GM19467 (cell line): ENCODE measurements at regions not wholly inside any gene's neighbourhood (a gene's known extent, or its start where the extent isn't known, plus 50 kb on each side); places are given as distances from the start of the nearest gene placed in this dataset.

ENCODE experiments used
- ATAC-seq: cut with Tn5 transposase; IDR thresholded peaks from one replicate; pipeline ENCODE4 v1.9.1; 2021; ENCODE audit warnings: mild to moderate bottlenecking, moderate library complexity; ENCODE audit not compliant: unreplicated experiment

DNA sequence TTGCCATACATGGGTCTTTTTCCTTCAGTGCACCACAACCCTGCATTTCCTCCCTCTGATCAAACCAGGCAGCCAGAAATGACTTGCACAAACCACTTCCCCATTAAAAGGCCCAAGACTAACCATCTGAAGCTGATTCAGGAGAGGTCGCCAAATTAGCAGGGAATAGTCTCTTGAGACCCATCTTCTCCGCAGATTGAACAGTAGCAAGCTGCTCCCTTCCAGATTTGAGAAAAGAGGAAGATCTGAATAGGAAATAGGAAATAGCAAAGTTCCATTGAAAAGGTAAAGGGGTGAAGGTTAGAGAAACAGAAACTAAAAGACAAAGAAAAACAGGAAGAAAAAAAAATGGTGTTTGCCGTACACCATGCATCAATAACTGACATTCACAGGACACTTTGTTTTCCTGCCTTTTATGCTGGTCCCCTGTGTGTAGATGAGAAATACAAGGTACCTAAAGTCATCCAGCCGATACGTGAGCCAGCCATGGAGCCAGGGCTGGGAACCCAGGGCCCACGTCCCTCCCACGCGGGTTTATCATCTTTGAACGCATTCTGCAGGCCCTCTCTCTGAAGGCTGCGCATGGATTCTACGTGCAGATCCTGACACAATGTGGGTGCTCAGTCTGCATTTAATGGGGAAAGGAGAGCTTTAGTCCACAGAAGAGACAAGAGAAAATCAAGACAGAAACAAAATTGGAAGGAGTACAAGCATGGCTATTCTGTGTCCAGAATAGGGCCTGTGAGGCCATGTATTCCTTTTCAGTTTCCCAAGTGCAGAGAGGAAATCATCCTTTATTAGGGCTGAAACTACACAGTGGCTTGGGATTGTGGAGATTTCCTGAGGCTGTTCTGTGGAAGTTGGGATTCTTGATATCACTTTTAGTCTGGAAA lies 268.4 kb upstream of the NPVF start:
- no peak for ATAC-seq

DNA sequence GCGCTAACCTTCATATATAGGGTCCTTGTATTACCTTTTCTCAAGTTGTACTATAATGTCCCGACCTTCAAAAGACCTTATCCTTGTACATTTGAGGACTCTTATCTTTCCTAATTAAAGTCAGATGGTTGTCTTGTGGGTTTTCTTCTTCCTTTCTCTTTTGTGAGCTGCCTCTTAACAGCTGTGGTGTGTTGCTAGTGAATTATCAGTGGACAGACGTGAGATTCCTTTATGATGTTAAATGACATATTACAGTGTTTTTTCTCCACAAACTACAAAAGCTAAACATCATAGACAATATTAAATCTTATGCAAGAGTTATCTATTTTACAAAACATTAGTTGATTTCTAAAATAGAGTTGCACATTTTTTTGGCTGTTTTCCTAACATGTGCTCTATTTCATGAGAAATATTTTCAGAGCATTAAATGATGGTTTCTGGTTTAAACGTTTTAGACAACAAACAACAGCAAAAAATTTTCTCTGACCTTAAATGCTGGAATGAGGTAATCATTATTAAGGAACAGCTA lies 272.2 kb upstream of the NPVF start:
- no peak for ATAC-seq

DNA sequence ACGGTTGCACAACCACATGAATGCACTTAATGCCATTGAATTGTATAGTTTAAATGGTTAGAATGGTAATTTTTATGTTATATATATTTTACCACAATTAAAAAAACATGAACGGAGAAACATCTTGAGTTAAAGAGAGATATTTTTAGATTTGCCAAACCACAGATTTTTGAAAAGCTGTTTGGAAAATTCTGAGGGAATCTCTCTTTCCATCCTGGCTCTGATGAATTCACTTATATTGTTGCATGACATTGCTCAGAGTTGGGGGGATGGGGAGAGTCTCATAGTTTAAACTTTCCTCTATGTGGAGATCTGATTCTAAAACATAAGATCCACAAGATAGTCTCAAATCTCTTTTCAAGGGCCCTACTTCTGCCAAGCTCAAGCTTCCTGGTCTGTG lies 275.0 kb upstream of the NPVF start:
- no peak for ATAC-seq

DNA sequence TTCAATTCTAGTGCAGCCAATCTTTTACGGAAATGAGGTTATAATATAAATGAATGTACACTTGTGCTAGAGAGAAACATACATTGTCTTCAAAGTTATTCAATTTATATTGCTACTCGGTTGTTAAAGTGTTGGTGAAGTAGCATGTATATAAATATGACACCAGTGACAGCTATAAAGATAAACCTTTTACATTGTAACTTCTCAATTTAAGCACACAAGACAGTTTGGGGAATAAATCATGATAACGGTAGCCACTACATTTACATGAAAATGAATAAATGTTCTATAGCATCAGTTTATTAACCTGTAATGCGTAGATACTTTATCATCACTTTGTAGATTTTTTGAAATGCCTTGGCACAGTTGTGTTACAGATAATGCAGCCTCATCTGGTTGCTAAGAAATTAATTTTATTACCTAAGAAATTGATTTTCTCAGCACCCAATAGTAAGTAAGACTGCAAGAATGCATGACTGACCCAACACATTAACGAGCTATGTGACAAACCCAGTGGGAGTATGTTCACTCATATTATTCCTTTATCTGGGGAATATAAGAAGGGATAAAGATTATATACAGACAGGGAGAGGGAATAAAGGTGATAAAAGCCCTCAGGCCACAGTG lies 283.9 kb upstream of the NPVF start:
- ATAC-seq: no peak

DNA sequence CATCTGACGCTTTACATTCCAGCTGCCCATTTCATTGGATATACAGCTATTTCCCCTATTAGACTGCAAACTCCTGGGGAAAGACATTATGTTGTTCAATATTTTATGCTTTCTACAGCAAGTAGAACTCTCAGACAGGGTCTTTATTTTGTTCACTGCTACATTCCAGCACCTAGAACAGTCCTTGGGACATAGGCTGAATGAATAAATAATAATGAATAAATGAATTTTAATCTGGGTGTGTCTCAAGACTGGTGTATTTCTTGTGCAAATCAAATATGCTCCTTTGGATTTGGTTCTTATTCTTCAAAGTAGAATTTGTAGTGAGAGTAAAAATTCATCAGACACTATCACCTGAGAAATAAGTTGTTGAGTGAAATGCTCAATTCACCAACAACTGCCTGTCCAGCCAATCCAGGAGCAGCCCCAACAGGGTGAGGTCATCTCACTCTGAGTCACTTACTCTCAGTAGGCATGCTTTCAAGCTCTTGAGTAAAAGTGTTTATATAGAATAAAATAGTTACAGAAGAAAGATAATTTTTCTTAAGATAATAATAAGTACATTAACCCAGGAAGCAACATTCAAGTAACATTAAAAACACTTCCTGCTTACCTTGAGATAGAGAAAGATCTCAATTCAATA lies 287.5 kb upstream of the NPVF start:
- ATAC-seq: no peak

DNA sequence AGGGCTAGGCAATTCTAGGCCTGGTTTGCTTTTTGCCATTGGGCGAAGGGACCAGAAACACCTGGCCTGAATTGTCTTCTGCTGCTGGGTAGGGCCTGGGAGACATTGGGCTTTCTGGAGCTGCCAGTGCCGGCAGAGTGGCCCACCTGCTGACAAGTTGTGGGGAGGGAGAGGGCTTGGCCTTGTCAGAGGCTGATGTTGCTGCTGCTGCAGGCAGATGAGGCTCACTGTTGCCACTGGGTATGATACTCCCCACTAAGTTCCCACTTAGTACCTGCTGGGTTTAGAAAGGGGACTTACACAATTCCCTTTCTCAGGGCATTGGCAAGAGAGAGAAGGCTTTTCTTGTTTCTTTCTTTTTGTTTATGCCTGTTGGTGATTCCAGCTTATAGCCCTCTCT lies 289.6 kb upstream of the NPVF start:
- ATAC-seq: no peak

DNA sequence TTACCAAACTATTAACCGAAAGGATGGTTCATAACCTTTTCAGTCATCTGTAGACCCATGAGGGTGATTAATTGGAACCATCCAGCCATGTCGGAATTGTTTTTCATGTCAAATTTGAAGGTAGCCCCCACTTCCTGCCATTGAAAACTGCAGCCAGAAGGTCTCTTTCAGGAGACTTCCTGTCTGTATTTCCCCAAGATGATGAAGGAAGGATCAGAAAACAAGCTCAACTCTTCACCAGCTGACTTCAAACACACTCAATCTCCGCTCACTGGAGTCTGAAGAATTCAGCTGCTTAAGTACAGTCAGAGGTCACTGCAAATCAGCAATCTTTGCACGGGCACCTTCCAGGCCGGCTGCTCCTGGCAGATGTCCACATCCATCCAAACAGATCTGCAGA lies 291.7 kb upstream of the NPVF start:
- ATAC-seq: no peak

DNA sequence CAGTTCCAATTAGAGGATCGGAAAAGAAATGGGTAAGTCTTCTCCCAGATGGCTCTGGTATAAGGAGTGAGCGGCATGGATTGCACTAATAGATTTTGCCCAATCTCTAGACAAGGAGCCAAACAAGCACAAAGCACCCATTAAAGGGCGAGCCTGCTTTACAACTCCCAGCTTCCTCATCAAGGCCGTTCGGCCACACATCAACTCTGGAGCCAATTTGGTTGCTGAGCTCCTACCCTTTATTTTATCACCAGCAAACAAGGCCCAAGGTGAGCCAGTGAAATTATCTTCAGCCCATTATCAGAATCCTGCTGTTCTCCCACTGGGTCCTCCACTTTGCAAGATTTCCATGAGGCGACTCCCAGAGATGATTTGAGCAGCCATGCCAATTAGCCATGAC lies 292.2 kb upstream of the NPVF start:
- no peak for ATAC-seq

DNA sequence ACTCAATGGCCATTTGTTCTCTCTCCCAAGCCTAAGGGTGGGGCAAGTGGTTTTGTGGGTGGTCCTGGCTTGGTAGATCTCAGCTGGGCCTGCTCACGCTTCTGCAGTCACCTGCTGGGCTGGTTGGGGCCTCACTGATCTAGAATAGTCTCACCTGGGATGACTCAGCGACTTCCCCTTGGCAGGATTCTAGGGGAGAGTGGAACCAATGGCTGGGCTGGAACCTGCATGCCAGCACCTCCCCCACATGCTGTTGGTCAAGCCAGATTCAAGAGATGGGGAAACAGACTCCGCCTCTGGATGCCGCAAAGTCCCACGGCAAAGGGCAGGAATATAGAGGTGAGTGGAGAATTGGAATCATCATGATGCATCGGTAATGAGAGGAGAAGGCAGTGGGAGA lies 292.9 kb upstream of the NPVF start:
- no peak for ATAC-seq

DNA sequence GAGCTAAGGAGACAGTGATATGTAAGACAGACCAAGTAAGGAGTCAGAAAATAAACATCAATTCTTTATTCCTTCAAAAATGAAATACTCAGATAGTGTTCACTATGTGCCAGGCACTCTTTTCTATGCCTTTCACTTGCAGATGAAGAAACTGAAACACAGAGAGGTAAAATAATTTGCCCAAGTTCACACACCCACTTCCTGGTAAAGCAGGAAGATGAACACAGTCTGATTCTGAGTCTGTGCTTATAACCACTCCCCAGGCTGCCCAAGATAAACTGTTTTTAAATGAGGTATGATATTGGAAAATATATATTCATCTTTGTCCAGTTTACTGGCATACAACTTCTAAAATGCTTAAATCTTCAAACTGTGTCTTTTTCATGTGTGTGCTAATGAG lies 294.4 kb upstream of the NPVF start:
- ATAC-seq: no peak

DNA sequence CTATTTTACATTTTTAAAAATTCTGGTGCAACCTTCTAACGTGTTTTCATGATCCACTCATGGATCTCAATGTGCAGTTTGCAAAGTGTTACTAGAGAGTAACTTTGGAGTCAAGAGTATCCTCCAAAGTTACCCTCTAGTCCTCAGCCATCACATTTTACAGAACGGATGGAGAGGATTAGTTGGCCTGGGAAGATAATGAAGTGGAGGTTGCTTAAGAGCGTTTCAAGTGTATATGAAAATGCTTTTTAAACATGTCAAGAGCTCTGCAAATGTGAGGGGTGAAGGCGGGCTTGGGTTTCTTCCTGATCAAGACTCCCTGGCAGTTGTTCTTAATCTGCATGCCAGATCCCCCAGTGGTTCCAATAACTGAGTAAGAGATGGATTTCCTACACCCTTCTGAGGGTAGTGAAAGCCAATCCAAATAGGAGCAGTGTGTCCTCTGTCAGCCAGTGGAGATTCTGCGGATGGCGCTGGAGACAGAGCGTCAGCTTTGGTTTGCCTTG lies 299.4 kb upstream of the NPVF start:
- no peak for ATAC-seq

DNA sequence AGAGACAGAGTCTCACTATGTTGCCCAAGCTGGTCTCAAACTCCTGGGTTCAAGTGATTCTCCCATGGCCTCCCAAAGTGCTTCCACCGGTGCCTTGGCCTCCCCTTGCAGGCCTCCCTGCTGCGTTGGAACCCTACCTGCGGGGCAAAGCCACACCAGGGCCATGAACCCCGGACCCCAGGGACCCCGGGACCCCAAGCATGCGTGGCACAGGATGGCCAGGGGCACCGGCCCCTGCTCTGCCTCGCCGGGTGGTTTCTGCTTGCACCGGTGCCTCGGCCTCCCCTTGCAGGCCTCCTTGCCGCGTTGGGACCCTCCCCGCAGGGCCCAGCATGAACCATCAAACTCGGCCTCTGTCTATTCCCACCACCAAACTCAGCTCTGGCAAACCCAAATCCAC lies 301.0 kb upstream of the NPVF start:
- ATAC-seq: no peak

DNA sequence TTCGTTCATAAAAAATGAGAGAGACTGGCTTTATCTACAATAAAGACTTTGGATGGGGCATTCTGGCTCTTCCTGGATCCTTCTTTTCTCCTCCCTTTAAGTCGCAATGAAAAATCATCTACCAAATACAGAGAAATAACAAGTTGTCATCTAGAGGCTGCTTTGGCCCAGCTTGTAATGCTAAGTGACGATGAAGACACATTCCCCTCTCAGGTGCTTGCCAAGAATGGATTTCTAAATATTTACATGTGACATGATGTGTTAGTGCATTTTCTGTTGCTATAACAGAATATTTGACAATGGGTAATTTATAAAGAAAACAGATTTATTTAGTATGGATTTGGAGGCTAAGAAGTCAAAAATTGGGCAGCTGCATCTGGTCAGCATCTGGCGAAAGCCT lies 308.6 kb upstream of the NPVF start:
- no peak for ATAC-seq

DNA sequence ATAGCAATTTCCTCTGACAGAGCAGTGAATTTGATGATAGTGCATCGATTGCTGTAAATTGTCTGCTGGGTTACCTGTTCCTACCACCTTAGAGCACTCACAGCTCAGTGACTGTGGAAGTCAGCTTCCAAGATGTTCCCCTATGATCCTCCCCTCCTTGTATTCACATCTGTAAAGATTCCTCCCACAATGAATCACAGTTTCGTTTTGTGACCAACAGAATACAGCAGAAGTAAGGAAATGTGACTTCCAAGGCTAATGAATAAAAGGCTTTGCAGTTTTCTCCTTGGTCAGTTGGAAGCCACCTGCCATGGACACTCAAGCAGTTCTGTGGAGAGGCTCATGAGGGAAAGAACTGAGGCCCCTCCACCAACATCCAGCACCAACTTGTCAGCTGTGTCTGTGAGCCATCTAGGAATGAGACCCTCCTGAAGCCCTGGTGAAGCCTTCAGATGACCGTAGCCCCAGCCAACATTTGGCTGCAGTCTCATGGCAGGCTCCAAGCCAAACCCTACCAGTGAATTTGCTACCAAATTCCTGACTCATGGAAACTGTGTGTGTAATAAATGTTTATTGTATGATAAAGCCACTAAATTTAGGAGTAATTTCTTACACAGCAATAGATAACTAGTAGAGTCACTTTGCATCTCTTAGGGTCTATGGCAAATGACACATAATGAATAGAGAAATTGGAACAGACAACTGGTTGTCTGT lies 309.5 kb upstream of the NPVF start:
- ATAC-seq: no peak

DNA sequence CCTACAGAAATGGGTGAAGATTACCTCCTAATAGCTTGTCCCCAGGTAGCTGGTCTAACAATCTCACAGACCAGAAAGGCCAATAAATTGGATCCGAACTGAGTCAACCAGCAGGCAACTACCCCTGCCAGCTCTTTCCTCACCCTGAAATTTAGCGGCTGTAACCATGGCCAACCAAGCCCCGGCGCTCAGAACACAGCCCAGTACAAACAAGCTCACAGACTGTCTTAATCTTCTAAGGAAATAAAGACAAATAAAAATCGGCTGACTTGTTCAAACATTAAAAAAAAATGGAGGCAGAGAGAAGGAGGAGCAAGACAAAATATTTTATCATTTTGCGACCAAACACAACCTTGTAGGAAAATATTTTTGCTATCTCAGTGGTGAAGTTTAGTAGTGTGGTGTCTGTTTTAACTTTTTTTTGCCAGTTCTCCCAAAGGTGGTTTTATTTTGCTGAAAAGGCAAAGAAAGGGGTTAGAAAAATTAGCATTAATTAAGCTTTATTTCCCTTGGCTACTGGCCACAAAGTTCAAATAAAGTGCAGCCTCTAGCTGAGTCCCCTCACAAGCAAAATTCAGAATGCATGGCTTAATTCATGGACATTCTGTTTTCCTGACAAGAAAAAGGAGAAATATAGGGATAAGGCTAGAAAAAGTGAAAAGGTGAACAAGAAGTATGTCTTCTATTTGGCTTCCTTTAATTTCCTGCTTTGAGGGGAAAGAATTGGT lies 313.0 kb upstream of the NPVF start:
- ATAC-seq: no peak

DNA sequence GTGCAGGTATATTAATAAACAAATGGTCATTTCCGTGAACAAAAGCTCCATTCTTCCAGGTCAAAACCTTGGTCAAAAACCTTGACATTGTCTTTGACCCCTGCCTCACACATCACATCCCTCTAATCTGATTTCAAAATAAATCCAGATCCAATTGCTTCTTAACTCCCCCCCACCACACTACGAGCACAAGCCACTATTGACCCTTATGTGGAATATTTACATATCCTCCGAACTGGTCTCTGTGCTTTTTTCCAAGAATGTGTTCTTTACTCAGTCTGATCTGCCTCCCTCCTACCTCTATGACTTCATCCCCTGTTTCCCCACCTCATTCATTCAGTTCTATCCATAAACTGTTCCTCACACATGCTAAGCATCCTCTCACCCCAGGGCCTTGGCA lies 313.6 kb upstream of the NPVF start:
- no peak for ATAC-seq

DNA sequence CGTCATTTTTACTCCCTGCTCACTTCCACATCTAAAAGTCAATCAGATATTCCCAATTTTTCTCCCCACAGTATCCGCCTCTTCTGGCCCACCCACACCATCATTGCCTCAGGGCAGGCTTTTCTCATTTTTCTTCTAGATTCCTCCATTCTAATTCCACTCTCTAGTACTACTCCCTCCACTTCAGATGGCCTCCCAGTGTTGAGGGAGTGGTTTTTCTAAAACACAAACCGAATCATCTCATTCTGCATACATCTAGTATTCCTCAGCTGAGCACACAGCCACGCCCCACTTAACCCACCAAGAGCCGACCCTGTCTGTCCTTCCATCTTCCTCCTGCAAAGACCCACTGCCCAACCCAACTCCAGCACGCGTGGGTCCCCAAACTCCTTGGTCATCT lies 314.9 kb upstream of the NPVF start:
- no peak for ATAC-seq

DNA sequence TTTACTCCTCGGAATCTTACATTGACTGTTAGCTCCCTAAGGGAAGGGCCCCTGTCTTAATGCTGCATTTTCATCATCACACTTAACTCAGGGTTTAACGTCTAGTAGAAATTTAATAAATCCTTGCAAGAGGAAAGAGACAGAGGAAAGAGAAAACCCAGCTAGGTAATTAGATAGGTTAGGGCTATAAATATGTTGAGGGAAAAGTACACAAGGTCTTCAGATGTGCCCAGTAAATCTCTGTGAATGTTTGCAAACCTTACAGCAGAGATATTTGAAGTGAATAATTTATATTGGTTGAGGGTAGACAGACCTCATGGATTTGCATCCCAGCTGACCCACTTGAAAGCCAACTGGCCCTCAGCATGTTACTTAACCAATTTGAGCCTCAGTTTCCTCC lies 315.5 kb upstream of the NPVF start:
- no peak for ATAC-seq

DNA sequence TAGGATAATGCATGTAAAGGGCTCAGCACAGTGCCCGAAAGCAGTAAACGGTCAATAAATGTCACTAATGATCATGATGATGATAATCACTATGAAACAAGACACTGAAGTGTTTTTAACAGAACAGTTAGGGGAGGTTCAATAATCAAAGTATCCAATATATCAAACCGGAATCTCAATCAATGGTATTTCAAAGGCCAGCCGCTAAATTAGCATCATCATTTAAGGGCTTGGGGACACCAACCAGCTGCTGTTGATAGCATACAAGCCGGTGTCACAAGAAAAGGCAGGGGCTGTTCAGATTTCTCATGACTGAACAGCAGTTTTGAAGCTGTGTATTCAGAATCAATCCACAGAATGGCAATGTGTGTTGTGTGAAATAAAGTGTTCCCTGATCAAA lies 316.0 kb upstream of the NPVF start:
- ATAC-seq: no peak
